ENCODE measurements at regions not wholly inside any gene's neighbourhood (a gene's known extent, or its start where the extent isn't known, plus 50 kb on each side); places are given as distances from the start of the nearest gene placed in this dataset.

- DNase-seq = no peak
Measured at GRCh38 chr3:116939091-116939490, 229.5 kb downstream of the TUSC7 start.

DNA sequence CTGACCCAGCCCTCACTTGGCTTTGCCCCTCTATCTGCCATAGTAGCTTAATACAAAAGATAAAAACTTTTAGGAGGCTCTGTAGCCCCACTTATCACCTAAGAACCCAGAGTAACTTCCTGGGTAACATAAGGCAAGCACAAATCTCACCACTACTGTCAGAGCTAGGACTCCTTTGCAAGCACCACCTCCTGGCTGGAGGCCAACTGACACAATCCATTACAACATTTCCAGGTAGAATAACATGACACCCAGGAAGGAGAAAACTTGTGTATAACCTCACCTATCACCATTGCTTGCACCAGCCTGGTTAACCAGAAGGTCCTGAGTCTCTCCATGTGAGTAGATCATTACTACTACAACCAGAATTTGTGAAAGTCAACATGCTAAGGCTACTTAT lies 230.0 kb downstream of the TUSC7 start:
- no peak for DNase-seq

GRCh38 chr3:116940719-116941118 lies 231.1 kb downstream of the TUSC7 start:
- no peak for DNase-seq

- no peak for DNase-seq
Measured at GRCh38 chr3:116946376-116946775, 236.8 kb downstream of the TUSC7 start.

DNA sequence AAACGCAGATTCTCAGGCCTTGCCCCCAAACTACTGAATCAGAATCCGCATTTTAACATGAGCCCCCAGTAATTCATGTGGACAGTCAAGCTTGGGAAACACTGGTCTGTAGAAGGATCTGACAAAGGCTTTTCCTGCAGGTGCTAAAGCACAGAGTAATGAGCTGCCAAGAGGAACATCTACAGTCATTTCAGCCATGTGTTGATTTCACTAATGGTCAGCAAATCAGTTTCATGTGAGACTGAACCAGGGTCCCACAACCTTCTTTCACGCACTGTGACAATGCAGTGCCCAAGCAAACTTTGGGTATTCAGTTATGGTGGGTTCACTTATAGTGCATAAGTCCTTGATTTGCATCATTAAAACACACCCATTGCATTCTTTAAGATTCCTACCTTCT lies 237.6 kb downstream of the TUSC7 start:
- DNase-seq = no peak

GRCh38 chr3:116947809-116948208 lies 238.2 kb downstream of the TUSC7 start:
- DNase-seq = no peak

GRCh38 chr3:116950301-116951055 lies 240.9 kb downstream of the TUSC7 start:
- no peak for DNase-seq

DNA sequence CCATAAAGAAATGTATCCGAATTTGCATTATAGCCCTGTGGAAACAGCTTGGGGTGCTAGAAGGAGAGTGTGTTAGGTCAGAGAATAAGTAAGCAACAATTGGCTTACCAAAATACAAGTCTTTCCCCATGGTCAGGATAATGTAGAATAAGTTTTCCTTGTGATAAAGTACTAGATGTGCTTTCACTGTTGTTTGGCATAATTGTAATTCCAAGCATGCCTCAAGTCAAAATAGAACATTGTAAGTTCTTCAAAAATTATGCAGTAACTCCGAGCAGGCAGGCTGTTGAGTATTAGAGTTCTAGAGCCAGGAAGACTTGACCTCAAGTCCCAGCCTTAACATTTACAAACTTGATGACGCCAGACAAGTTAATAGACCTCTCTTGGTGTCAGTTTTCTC lies 242.0 kb downstream of the TUSC7 start:
- no peak for DNase-seq

DNA sequence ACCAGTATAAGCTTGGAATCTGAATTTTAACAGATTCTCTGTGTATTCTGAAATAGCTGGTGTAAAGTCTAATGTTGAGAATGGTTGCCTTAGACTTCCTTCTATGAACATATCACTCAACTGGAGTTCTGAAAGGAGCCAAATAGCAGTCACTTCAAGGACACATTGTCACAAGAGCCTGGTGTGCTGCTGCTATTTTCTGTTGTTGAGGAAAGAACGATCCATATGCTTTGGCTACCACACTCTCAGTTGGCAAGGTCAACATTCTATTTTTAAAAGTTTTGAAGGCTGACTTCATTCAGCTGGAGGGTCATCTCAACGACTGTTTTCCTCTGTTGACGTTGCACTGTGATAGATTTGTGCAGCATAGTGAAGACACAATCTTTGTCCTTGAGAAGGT lies 248.7 kb downstream of the TUSC7 start:
- DNase-seq = no peak

- no peak for DNase-seq
Measured at GRCh38 chr3:116961106-116961505, 251.5 kb downstream of the TUSC7 start.

- no peak for DNase-seq
Measured at GRCh38 chr3:116963802-116964201, 254.2 kb downstream of the TUSC7 start.

- DNase-seq = no peak
Measured at GRCh38 chr3:116966649-116967048, 257.1 kb downstream of the TUSC7 start.

DNA sequence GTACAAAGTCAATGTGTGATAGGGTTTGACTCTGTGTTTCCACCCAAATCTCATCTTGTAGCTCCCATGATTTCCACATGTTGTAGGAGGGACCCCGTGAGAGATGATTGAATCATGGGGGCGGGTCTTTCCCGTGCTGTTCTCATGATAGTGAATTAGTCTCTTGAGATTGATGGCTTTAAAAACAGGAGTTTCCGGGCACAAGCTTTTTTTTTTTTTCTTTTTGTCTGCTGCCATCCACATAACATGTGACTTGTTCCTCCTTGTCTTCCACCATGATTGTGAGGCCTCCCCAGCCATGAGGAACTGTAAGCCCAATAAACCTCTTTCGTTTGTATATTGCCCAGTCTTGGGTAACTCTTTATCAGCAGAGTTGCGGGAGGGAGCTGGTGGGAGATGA lies 259.6 kb downstream of the TUSC7 start:
- DNase-seq = no peak

GRCh38 chr3:116969646-116970045 lies 260.1 kb downstream of the TUSC7 start:
- no peak for DNase-seq

DNA sequence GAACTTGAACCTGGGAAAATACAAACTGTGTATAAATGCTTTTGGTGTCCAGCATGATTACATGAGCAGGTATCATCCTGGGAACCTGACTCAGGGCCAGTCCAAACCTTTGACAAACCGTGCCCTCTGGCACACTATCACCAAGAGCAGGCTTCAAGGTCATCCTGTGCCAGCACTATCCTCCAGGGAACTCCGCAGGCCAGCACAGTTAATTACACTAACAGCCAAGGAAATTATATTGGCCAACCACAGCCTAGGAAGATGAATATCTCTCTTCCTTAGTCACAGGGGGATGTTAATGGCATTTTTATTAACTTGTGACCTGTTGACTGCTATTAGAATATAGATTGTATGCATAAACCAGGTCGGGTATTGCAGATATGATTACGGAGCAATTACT lies 262.0 kb downstream of the TUSC7 start:
- DNase-seq = no peak

DNA sequence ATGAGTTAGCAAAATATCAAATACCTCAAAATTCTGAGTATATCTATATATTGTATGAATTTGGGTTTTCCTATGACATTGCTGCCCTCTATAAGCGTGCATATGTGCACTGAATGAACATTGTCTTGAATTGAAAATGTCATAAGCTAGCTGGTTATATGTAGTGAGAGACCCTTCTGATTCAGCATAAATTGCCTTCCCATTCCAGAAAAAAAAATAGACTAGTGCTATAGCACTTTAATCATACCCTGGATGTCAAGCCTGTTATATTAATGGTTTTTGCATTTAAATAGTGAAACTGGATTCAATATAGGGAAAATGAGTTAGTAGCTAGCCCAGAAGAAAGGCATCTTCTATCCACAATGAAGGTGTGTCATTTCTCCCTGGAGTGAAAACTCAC lies 265.1 kb downstream of the TUSC7 start:
- DNase-seq = no peak

- DNase-seq = no peak
Measured at GRCh38 chr3:116977441-116977840, 267.9 kb downstream of the TUSC7 start.

- no peak for DNase-seq
Measured at GRCh38 chr3:116980099-116980498, 270.5 kb downstream of the TUSC7 start.

DNA sequence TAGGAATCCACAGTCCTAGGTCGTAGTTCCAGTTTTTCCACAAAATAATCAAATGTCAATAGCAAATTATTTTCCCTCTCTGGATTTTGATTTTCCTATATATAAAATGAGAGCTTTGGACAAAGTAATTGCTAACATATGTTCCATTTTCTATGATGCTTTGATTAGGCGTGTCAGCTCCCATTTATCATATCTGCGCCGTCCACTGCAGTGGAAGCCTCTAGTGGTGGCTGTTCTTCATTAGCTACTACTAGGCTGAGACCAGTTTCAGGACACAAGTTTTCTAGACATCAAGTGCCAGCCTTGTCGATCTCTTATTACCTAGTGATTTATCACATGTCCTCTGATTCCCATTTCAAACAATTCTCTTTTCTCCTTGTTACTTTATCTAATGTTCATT lies 271.5 kb downstream of the TUSC7 start:
- DNase-seq = no peak

- no peak for DNase-seq
Measured at GRCh38 chr3:116984301-116984700, 274.7 kb downstream of the TUSC7 start.

DNA sequence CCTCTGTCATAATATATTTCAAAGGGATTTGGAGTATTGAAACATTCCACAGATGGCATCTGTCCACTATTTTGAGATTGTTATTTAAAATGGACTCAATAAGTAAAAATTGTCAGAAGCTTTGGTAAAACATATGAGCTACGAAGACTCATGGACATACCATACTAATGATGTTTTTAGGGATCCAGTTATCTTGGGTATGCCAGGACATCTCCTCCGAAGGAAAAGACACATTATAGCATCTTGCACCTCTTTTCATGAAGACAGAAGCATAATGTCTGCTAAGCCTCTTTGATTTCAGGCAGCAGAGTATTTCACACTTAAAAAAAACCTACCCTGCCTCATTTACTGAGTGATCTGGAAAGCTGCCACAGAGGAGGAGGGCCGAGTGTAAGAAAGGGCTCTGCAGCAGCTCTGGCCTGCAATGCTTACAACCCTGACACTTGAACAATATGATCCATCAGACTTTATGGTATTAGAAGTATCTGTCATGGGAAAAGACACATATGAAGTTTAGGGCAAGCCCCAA lies 284.8 kb downstream of the TUSC7 start:
- no peak for DNase-seq

GRCh38 chr3:117003501-117003900 lies 293.9 kb downstream of the TUSC7 start:
- no peak for DNase-seq

- DNase-seq = no peak
Measured at GRCh38 chr3:117005274-117005673, 295.7 kb downstream of the TUSC7 start.

- DNase-seq = no peak
Measured at GRCh38 chr3:117005911-117006522, 296.4 kb downstream of the TUSC7 start.

DNA sequence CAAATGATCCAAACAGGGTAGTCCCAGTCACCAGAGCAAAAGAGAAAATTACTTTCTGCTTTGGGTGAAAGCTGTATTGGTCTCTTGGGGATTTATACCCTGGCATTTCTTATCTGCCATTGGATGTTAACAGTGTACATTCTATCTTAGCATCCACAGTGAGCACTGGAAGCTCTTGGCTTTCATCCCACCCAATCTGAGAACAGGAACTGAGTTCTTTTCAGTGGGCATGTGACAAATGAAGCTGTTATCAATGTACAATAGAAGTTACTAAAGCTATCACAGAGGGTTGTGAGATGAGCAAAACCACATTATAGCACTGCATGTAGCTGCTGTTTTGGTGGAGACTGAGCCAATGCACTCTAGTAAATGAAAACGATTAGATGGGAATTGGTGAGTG lies 300.7 kb downstream of the TUSC7 start:
- no peak for DNase-seq

Measured in T-helper 1 cell (primary cell).